Activated B cell treated with CpG ODN at 0.5 μM for 24 hours (primary cell): ENCODE measurements at regions not wholly inside any gene's neighbourhood (a gene's known extent, or its start where the extent isn't known, plus 50 kb on each side); places are given as distances from the start of the nearest gene placed in this dataset.

Experiments
- ATAC-seq: fragments of 200-7000 bp; cut with Tn5 transposase; one replicate; pipeline ENCODE4 v1.10.0; 2021; ENCODE audit warnings: low read depth, mild to moderate bottlenecking, moderate library complexity
- CTCF ChIA-PET: fragments of 350-600 bp; sonication (Branson Sonifier 250); formaldehyde crosslinking; loops from one replicate; lab custom pipeline; 2021; ENCODE audit warnings: antibody characterized with exemption; lab: Charles Lee
- POLR2A ChIA-PET: fragments of 350-600 bp; sonication (Branson Sonifier 250); formaldehyde crosslinking; loops from one replicate; lab custom pipeline; 2021; ENCODE audit warnings: antibody characterized with exemption; lab: Charles Lee
- DNase-seq: peaks from one replicate; pipeline ENCODE4 v3.0.0; 2022
- H3K27ac Mint-ChIP-seq: one replicate; pipeline ENCODE4 v1.8.0; 2020; ENCODE audit warnings: mixed read lengths
- H3K27me3 Mint-ChIP-seq: one replicate; pipeline ENCODE4 v1.8.0; 2021; ENCODE audit warnings: mixed read lengths
- H3K36me3 Mint-ChIP-seq: one replicate; pipeline ENCODE4 v1.8.0; 2021; ENCODE audit warnings: low read depth, mixed read lengths
- H3K4me1 Mint-ChIP-seq: one replicate; pipeline ENCODE4 v1.8.0; 2021; ENCODE audit warnings: mixed read lengths
- H3K4me3 Mint-ChIP-seq: one replicate; pipeline ENCODE4 v1.8.0; 2020; ENCODE audit warnings: mild to moderate bottlenecking, mixed read lengths
- H3K9me3 Mint-ChIP-seq: one replicate; pipeline ENCODE4 v1.8.0; 2020; ENCODE audit warnings: mixed read lengths
- intact Hi-C: fragments of 100-400 bp; cut with micrococcal nuclease; formaldehyde crosslinking; loops from one replicate; pipeline ENCODE4 v1.15.1; 2024
- TF ChIP-seq, protein P1 (sequence below): fragments of 200-600 bp; IDR thresholded peaks from one replicate; pipeline ENCODE4 v1.8.0; 2022; ENCODE audit warnings: antibody characterized with exemption, mild to moderate bottlenecking

DNA sequence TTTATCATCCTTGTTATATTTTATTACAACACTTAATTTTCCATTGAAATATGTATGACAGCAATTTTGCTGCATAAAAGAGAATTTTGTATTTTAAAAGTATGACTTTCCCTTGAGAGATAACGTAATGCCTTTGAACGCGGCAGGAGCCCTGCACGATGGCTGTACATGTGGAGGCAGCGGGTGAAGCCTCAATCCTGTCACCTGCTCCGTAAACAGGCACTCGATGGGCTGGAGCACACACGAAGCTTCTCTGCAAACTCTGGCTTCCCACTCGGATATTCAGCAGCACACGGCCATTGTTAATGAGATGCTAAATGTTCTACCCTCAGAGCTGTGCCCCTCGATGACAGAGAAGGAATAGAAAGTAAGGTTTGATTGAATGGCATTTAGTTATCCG is 184.4 kb downstream of the RTP5 start:
- peaks cover 2% of the 10 kb centered on the region for H3K9me3 Mint-ChIP-seq
- ATAC-seq (no peak), DNase-seq (no peak)
- no peak overlapping the region for H3K4me3 Mint-ChIP-seq
- intact Hi-C loops: no loop called here
- TF ChIP-seq, protein P1, sequence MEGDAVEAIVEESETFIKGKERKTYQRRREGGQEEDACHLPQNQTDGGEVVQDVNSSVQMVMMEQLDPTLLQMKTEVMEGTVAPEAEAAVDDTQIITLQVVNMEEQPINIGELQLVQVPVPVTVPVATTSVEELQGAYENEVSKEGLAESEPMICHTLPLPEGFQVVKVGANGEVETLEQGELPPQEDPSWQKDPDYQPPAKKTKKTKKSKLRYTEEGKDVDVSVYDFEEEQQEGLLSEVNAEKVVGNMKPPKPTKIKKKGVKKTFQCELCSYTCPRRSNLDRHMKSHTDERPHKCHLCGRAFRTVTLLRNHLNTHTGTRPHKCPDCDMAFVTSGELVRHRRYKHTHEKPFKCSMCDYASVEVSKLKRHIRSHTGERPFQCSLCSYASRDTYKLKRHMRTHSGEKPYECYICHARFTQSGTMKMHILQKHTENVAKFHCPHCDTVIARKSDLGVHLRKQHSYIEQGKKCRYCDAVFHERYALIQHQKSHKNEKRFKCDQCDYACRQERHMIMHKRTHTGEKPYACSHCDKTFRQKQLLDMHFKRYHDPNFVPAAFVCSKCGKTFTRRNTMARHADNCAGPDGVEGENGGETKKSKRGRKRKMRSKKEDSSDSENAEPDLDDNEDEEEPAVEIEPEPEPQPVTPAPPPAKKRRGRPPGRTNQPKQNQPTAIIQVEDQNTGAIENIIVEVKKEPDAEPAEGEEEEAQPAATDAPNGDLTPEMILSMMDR: no peak
- H3K27me3 Mint-ChIP-seq: peaks cover 20% of the 10 kb centered on the region
- POLR2A ChIA-PET: no interaction called here
- no peaks in the 10 kb centered on the region for H3K4me1 Mint-ChIP-seq
- no peaks in the 10 kb centered on the region for H3K36me3 Mint-ChIP-seq
- CTCF ChIA-PET: no interaction called here
- no peak overlapping the region for H3K27ac Mint-ChIP-seq

- H3K36me3 Mint-ChIP-seq: no peaks in the 10 kb centered on the region
- no peak for DNase-seq
- H3K9me3 Mint-ChIP-seq: peaks cover under 1% of the 10 kb centered on the region
- ChIA-PET CTCF (no interaction called here), POLR2A (no interaction called here)
- H3K27ac Mint-ChIP-seq: no peak overlapping the region
- no peak overlapping the region for H3K4me3 Mint-ChIP-seq
- H3K4me1 Mint-ChIP-seq: no peaks in the 10 kb centered on the region
- intact Hi-C loops: no loop called here
- TF ChIP-seq, protein P1: no peak
- ATAC-seq: no peak
- H3K27me3 Mint-ChIP-seq: peaks cover 20% of the 10 kb centered on the region
Measured at GRCh38 chr2:242054406-242054805, 184.9 kb downstream of the RTP5 start.

DNA sequence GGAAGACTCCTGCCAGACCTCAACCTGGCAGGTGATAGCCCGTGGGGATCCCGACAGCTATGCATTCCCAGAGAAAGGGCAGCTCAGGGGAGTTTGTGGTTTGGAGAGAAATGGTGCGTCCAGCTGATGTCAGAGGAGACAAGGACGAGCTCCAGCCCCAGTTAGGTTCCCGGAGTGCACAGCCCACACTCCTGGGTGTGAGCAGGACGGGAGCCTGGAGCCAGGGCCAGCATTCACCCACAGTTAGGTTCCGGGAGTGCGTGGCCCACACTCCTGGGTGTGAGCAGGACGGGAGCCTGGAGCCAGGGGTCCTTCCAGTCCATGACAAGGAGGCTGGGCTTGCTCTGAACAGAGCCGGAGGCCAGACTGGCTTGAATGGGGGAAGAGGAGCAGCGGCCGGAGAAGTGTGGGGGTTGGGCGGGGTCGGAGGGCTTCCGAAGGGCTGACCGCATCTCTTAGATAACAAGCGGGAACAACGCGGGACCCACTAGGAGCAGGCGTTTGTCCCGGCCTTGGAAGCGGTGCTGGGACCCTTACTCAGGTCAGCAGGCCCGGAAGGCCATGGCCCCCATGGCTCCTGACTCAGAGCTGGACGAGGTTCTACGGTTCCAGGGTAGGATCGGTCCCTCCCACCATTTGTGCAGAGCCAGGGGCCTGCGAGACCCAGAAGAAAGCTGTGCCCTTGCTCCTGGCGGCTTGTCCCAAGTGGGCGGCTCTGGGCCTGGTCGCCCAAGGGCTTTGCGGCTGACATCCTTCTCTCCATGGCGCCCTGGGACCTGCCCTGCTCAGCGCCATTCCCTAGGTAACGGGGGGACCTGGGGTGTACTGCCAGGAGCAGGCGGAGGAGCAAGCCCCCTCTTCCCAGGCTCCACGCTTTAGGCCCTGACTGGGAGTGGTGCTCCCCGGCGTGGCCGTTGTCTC is 185.6 kb downstream of the RTP5 start:
- no peak overlapping the region for H3K4me3 Mint-ChIP-seq
- peaks cover 20% of the 10 kb centered on the region for H3K27me3 Mint-ChIP-seq
- CTCF ChIA-PET: no interaction called here
- peaks cover under 1% of the 10 kb centered on the region for H3K9me3 Mint-ChIP-seq
- no peaks in the 10 kb centered on the region for H3K36me3 Mint-ChIP-seq
- ATAC-seq (no peak), DNase-seq (no peak)
- POLR2A ChIA-PET: no interaction called here
- no peaks in the 10 kb centered on the region for H3K4me1 Mint-ChIP-seq
- intact Hi-C loops: no loop called here
- TF ChIP-seq, protein P1: no peak
- H3K27ac Mint-ChIP-seq: no peak overlapping the region

GRCh38 chr2:242056026-242056425 is 186.5 kb downstream of the RTP5 start:
- H3K27me3 Mint-ChIP-seq: peaks cover 20% of the 10 kb centered on the region
- intact Hi-C loops: no loop called here
- no peaks in the 10 kb centered on the region for H3K36me3 Mint-ChIP-seq
- H3K27ac Mint-ChIP-seq: no peak overlapping the region
- ChIA-PET CTCF (no interaction called here), POLR2A (no interaction called here)
- peaks cover 6% of the 10 kb centered on the region for H3K9me3 Mint-ChIP-seq
- H3K4me3 Mint-ChIP-seq: no peak overlapping the region
- ATAC-seq (no peak), DNase-seq (no peak)
- TF ChIP-seq, protein P1: no peak
- no peaks in the 10 kb centered on the region for H3K4me1 Mint-ChIP-seq

- Mint-ChIP-seq H3K27ac (no peak overlapping the region), H3K4me3 (no peak overlapping the region), H3K9me3 (peaks cover 6% of the 10 kb centered on the region), H3K4me1 (no peaks in the 10 kb centered on the region), H3K27me3 (peaks cover 21% of the 10 kb centered on the region), H3K36me3 (no peaks in the 10 kb centered on the region)
- ATAC-seq (no peak), DNase-seq (no peak)
- TF ChIP-seq, protein P1: no peak
- ChIA-PET CTCF (no interaction called here), POLR2A (no interaction called here)
- intact Hi-C loops: no loop called here
Measured at GRCh38 chr2:242056785-242057184, 187.3 kb downstream of the RTP5 start.
